PC-9 (cell line): ENCODE measurements at regions not wholly inside any gene's neighbourhood (a gene's known extent, or its start where the extent isn't known, plus 50 kb on each side); places are given as distances from the start of the nearest gene placed in this dataset.

ENCODE experiments used
- BruUV-seq: library from RNA; stranded (reverse); fragments of 400-500 nt; replicated peaks from 2 replicates; lab custom pipeline; 2021; lab: Mats Ljungman, UMichigan
- CTCF ChIA-PET: fragments of 300-600 bp; sonication (Branson Sonifier 250); formaldehyde crosslinking; loops from one replicate; lab custom pipeline; 2022; ENCODE audit warnings: antibody characterized with exemption; lab: Charles Lee
- POLR2A ChIA-PET: fragments of 300-600 bp; sonication (Branson Sonifier 250); formaldehyde crosslinking; loops from one replicate; lab custom pipeline; 2022; ENCODE audit warnings: antibody characterized with exemption; ENCODE audit not compliant: unreplicated experiment; lab: Charles Lee
- DNase-seq, 2 experiments: peaks; one replicate each; pipeline versions ENCODE4 v3.0.0 to v3.0.0-alpha.2; 2015 to 2022; ENCODE audit warnings: mixed read lengths in 1 of 2
- H2AFZ ChIP-seq: fragments of 200-600 bp; sonication (generic); 2 replicates; pipeline ENCODE4 v1.8.1; 2017; ENCODE audit warnings: antibody characterized with exemption
- H3F3A ChIP-seq: fragments of 200-600 bp; sonication (generic); 2 replicates; pipeline ENCODE4 v1.8.1; 2017; ENCODE audit warnings: antibody characterized with exemption, mild to moderate bottlenecking, low read depth; ENCODE audit not compliant: insufficient read depth
- H3K27ac ChIP-seq: fragments of 200-600 bp; sonication (generic); 2 replicates; pipeline ENCODE4 v1.6.1; 2016; ENCODE audit warnings: mixed run types
- H3K27me3 ChIP-seq: fragments of 200-600 bp; sonication (generic); 2 replicates; pipeline ENCODE4 v1.6.1; 2016; ENCODE audit warnings: low read depth, mixed run types; ENCODE audit not compliant: insufficient read depth
- H3K36me3 ChIP-seq: fragments of 200-600 bp; sonication (generic); 2 replicates; pipeline ENCODE4 v1.6.1; 2016; ENCODE audit warnings: low read depth, mixed run types
- H3K4me1 ChIP-seq: fragments of 200-600 bp; sonication (generic); replicated peaks from 2 replicates; pipeline ENCODE4 v1.6.1; 2016; ENCODE audit warnings: mixed run types; ENCODE audit not compliant: insufficient read depth
- H3K4me2 ChIP-seq: fragments of 200-600 bp; sonication (generic); 2 replicates; pipeline ENCODE4 v1.6.1; 2017; ENCODE audit warnings: mixed run types
- H3K4me3 ChIP-seq: fragments of 200-600 bp; sonication (generic); 2 replicates; pipeline ENCODE4 v1.6.1; 2016; ENCODE audit warnings: mixed run types
- H3K79me2 ChIP-seq: fragments of 200-600 bp; sonication (generic); 2 replicates; pipeline ENCODE4 v1.6.1; 2017; ENCODE audit warnings: low read depth, mixed run types
- H3K9me2 ChIP-seq: fragments of 200-600 bp; sonication (generic); 2 replicates; pipeline ENCODE4 v1.8.1; 2017; ENCODE audit warnings: mild to moderate bottlenecking; ENCODE audit not compliant: insufficient read depth
- H3K9me3 ChIP-seq: fragments of 200-600 bp; sonication (generic); 2 replicates; pipeline ENCODE4 v1.8.1; 2016; ENCODE audit warnings: low read depth; ENCODE audit not compliant: insufficient read depth
- H4K20me1 ChIP-seq: fragments of 200-600 bp; sonication (generic); 2 replicates; pipeline ENCODE4 v1.8.1; 2017; ENCODE audit not compliant: insufficient read depth
- EZH2 ChIP-seq: fragments of 200-600 bp; sonication (generic); IDR thresholded peaks from 2 replicates; pipeline ENCODE4 v1.8.0; 2017; ENCODE audit warnings: antibody characterized with exemption, low read depth
- intact Hi-C: fragments of 100-400 bp; cut with micrococcal nuclease; formaldehyde crosslinking; loops from one replicate; pipeline ENCODE4 v1.10.0; 2022; ENCODE audit not compliant: unreplicated experiment
- TF ChIP-seq, protein P1 (sequence below): fragments of 200-600 bp; sonication (generic); conservative IDR thresholded peaks from 2 replicates; pipeline ENCODE4 v1.6.1; 2017; ENCODE audit warnings: mixed run types, antibody characterized with exemption, mild to moderate bottlenecking, moderate library complexity

DNA sequence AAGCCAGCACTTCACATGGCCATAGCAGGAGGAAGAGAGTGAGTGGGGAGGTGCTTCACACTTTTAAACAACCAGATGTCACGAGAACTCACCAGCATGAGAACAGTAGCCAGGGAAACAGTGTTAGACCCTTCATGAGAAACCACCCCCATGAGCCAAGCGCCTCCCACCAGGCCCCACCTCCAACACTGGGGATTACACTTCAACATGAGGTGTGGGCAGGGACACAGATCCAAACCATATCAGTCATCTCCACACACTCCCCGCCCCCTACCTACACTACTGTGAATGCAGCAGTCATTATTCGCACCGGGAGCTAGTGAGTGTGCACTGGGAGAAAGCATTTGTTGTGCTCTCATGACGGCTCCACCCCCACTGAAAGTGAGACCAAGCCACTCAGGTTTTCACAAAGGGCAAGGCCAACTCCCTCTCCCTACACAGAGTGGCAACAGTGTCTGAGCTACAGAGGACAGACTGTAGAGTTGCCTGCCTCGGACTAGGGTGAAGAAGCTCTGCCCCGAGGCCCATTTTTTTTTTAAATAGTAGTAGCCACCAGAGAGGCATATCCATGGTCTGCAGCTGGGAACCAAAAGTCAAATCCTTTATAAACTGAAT, 125.6 kb downstream of the BARHL2 start:
- H3K9me3 ChIP-seq = peaks cover 3% of the 10 kb centered on the region; the same call in 1 of the 2 replicates
- no peaks in the 10 kb centered on the region for H4K20me1 ChIP-seq
- POLR2A ChIA-PET = no interaction called here
- CTCF ChIA-PET = no interaction called here
- H3K9me2 ChIP-seq = peaks cover 4% of the 10 kb centered on the region; the same call in 1 of the 2 replicates
- TF ChIP-seq EZH2 = no peak
- TF ChIP-seq, protein P1, sequence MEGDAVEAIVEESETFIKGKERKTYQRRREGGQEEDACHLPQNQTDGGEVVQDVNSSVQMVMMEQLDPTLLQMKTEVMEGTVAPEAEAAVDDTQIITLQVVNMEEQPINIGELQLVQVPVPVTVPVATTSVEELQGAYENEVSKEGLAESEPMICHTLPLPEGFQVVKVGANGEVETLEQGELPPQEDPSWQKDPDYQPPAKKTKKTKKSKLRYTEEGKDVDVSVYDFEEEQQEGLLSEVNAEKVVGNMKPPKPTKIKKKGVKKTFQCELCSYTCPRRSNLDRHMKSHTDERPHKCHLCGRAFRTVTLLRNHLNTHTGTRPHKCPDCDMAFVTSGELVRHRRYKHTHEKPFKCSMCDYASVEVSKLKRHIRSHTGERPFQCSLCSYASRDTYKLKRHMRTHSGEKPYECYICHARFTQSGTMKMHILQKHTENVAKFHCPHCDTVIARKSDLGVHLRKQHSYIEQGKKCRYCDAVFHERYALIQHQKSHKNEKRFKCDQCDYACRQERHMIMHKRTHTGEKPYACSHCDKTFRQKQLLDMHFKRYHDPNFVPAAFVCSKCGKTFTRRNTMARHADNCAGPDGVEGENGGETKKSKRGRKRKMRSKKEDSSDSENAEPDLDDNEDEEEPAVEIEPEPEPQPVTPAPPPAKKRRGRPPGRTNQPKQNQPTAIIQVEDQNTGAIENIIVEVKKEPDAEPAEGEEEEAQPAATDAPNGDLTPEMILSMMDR = no peak
- no TSS peak for BruUV-seq
- H3K4me2 ChIP-seq = no peak overlapping the region
- H2AFZ ChIP-seq = no peak overlapping the region
- no peaks in the 10 kb centered on the region for H3K36me3 ChIP-seq
- H3K27ac ChIP-seq = no peak overlapping the region
- intact Hi-C loops = no loop called here
- no peaks in the 10 kb centered on the region for H3F3A ChIP-seq
- H3K4me3 ChIP-seq = no peak overlapping the region
- no peak for DNase-seq
- no peaks in the 10 kb centered on the region for H3K27me3 ChIP-seq
- no peaks in the 10 kb centered on the region for H3K79me2 ChIP-seq
- H3K4me1 ChIP-seq = no peaks in the 10 kb centered on the region

DNA sequence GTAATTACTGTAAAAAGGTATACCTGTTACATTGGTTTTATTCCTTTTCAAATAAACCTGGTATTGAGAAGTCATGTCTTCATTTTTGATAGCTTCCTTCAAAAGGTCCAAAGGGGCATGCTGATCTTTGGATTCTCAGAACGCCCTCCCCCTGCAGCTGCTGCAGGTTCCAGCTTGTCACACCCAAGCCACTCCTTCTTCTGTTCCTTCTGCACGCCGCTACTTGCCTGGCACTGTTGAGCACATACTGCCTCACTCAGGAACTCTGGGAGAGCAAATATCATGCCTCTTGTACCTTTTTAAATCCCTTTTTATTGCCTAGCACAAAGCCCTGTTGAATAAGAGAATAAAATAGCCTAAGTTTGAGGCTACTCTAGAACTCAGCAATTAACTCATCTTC, 136.9 kb downstream of the BARHL2 start:
- CTCF ChIA-PET = no interaction called here
- H3K4me3 ChIP-seq = no peak overlapping the region

DNA sequence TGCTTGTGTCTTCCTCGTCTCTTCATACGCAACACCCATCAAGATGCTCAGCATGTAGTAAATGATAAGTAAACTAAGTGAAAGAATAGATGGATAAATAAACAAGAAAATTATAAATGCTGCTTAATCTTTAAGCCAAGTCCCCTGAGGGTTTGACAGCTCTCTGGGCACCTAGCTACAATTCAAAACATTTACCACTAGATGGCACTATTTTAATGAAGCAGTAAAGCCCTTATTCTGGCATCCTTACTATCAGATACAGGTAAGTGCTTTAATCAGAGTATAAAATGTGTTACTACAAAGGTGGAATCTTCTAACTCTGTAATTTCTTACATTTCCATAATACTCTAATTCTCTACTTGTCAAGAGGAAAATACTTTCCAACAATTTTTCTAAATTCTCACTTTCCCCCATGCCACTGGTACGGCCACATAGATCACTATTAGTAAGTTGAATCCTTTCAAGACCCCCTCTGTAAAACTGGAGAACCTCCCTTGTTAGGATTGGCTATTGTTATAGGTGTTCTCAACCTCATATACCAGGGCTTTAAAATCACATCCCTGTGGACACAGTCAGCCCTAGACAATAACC, 137.8 kb downstream of the BARHL2 start:
- H3K4me2 ChIP-seq = no peak overlapping the region
- H3K9me2 ChIP-seq = no peaks in the 10 kb centered on the region
- no peaks in the 10 kb centered on the region for H3K27me3 ChIP-seq
- no peaks in the 10 kb centered on the region for H3F3A ChIP-seq
- no peak overlapping the region for H3K4me3 ChIP-seq
- BruUV-seq = no TSS peak
- H3K27ac ChIP-seq = no peak overlapping the region
- H3K36me3 ChIP-seq = no peaks in the 10 kb centered on the region
- CTCF ChIA-PET = interaction anchor here (0.6 kb wide), 1 partner anchor 495 kb away, joined by 3 read pairs; no protein-coding TSS in a partner anchor
- no peak for TF ChIP-seq EZH2
- TF ChIP-seq, protein P1 = peak; percentile 91
- H2AFZ ChIP-seq = no peak overlapping the region
- H3K4me1 ChIP-seq = no peaks in the 10 kb centered on the region
- intact Hi-C loops = no loop called here
- H4K20me1 ChIP-seq = no peaks in the 10 kb centered on the region
- POLR2A ChIA-PET = no interaction called here
- peak in 1 of 2 experiments; percentile 50 for DNase-seq
- no peaks in the 10 kb centered on the region for H3K79me2 ChIP-seq
- H3K9me3 ChIP-seq = no peaks in the 10 kb centered on the region; the same call in 1 of the 2 replicates

More for the DNA sequence above, 136.9 kb downstream of the BARHL2 start:
- Histone ChIP-seq H3K9me3 (no peaks in the 10 kb centered on the region), H2AFZ (no peak overlapping the region), H3K27ac (no peak overlapping the region), H3F3A (no peaks in the 10 kb centered on the region), H3K27me3 (no peaks in the 10 kb centered on the region), H3K36me3 (no peaks in the 10 kb centered on the region), H3K4me2 (no peak overlapping the region), H3K4me1 (no peaks in the 10 kb centered on the region), H3K9me2 (no peaks in the 10 kb centered on the region), H3K79me2 (no peaks in the 10 kb centered on the region), H4K20me1 (no peaks in the 10 kb centered on the region)
- TF ChIP-seq EZH2 = no peak
- TF ChIP-seq, protein P1 = no peak
- DNase-seq = no peak
- no TSS peak for BruUV-seq
- POLR2A ChIA-PET = no interaction called here
- intact Hi-C loops = no loop called here
